Activated T-cell treated with anti-CD3 and anti-CD28 coated beads, Interleukin-2, amount 50 U/mL, for 72 hours (primary cell): ENCODE measurements at regions not wholly inside any gene's neighbourhood (a gene's known extent, or its start where the extent isn't known, plus 50 kb on each side); places are given as distances from the start of the nearest gene placed in this dataset.

Experiments
- ATAC-seq, 2 donors: fragments of 150-1000 bp; cut with Tn5 transposase; replicated peaks in 1 of 2; 2 replicates each; pipeline ENCODE4 v1.10.0; 2021; ENCODE audit warnings: moderate library complexity in 2 of 2, mild to moderate bottlenecking in 1 of 2
- DNase-seq, 2 donors: peaks; one replicate each; pipeline ENCODE4 v3.0.0; 2021 to 2022; ENCODE audit warnings: mixed read lengths in 1 of 2
- H3K27ac Mint-ChIP-seq: one replicate; pipeline ENCODE4 v1.8.0; 2022; ENCODE audit warnings: mild to moderate bottlenecking, moderate library complexity, mixed read lengths
- H3K27me3 Mint-ChIP-seq: one replicate; pipeline ENCODE4 v1.8.0; 2022; ENCODE audit warnings: low read depth, mixed read lengths
- H3K36me3 Mint-ChIP-seq, 2 donors: one replicate each; pipeline ENCODE4 v1.8.0; 2022; ENCODE audit warnings: mixed read lengths in 2 of 2, mild to moderate bottlenecking in 1 of 2; ENCODE audit not compliant: insufficient read depth in 2 of 2
- H3K4me1 Mint-ChIP-seq: one replicate; pipeline ENCODE4 v1.8.0; 2022; ENCODE audit warnings: low read depth, mixed read lengths
- H3K4me3 Mint-ChIP-seq, 2 donors: one replicate each; pipeline ENCODE4 v1.8.0; 2022; ENCODE audit warnings: mild to moderate bottlenecking in 2 of 2, mixed read lengths in 2 of 2, moderate library complexity in 2 of 2
- H3K9me3 Mint-ChIP-seq, 2 donors: one replicate each; pipeline ENCODE4 v1.8.0; 2022; ENCODE audit warnings: mixed read lengths in 2 of 2

GRCh38 chr11:112794331-112794846, 166.8 kb upstream of the NCAM1 start:
- Mint-ChIP-seq H3K27me3 (no peaks in the 10 kb centered on the region), H3K36me3 (no peaks in the 10 kb centered on the region), H3K4me1 (no peaks in the 10 kb centered on the region), H3K9me3 (no peaks in the 10 kb centered on the region), H3K4me3 (no peak overlapping the region), H3K27ac (no peak overlapping the region)
- DNase-seq: no peak
- no peak for ATAC-seq

- peak in 1 of 2 donors; percentile 42 for ATAC-seq
- Mint-ChIP-seq H3K4me3 (no peak overlapping the region), H3K27ac (no peak overlapping the region), H3K36me3 (no peaks in the 10 kb centered on the region), H3K27me3 (no peaks in the 10 kb centered on the region), H3K9me3 (no peaks in the 10 kb centered on the region), H3K4me1 (no peaks in the 10 kb centered on the region)
- DNase-seq: peak; percentile 9 to 34
Measured at GRCh38 chr11:112795142-112795815, 165.9 kb upstream of the NCAM1 start.

- Mint-ChIP-seq H3K9me3 (no peaks in the 10 kb centered on the region), H3K4me3 (no peak overlapping the region), H3K4me1 (no peaks in the 10 kb centered on the region), H3K27ac (no peak overlapping the region), H3K36me3 (no peaks in the 10 kb centered on the region), H3K27me3 (peaks cover 4% of the 10 kb centered on the region)
- ATAC-seq: no peak
- DNase-seq: no peak
Measured at GRCh38 chr11:112795911-112796649, 165.1 kb upstream of the NCAM1 start.

- peaks cover 4% of the 10 kb centered on the region for H3K27me3 Mint-ChIP-seq
- no peak overlapping the region for H3K4me3 Mint-ChIP-seq
- H3K27ac Mint-ChIP-seq: no peak overlapping the region
- no peak for DNase-seq
- ATAC-seq: no peak
- no peaks in the 10 kb centered on the region for H3K9me3 Mint-ChIP-seq
- no peaks in the 10 kb centered on the region for H3K36me3 Mint-ChIP-seq
- H3K4me1 Mint-ChIP-seq: no peaks in the 10 kb centered on the region
Measured at GRCh38 chr11:112797092-112797491, 164.1 kb upstream of the NCAM1 start.

- DNase-seq (peak; percentile 10 to 42), ATAC-seq (peak in 1 of 2 donors; percentile 38)
- no peaks in the 10 kb centered on the region for H3K9me3 Mint-ChIP-seq
- no peak overlapping the region for H3K27ac Mint-ChIP-seq
- peak overlapping the region in 1 of 2 donors; percentile 24 for H3K4me3 Mint-ChIP-seq
- no peaks in the 10 kb centered on the region for H3K36me3 Mint-ChIP-seq
- peaks cover 4% of the 10 kb centered on the region for H3K27me3 Mint-ChIP-seq
- no peaks in the 10 kb centered on the region for H3K4me1 Mint-ChIP-seq
Measured at GRCh38 chr11:112797648-112798293, 163.4 kb upstream of the NCAM1 start.

- no peak overlapping the region for H3K4me3 Mint-ChIP-seq
- no peak overlapping the region for H3K27ac Mint-ChIP-seq
- peaks cover 4% of the 10 kb centered on the region for H3K27me3 Mint-ChIP-seq
- ATAC-seq (no peak), DNase-seq (no peak)
- no peaks in the 10 kb centered on the region for H3K36me3 Mint-ChIP-seq
- no peaks in the 10 kb centered on the region for H3K4me1 Mint-ChIP-seq
- H3K9me3 Mint-ChIP-seq: peaks cover 0 to 3% of the 10 kb centered on the region in 2 donors
Measured at GRCh38 chr11:112801025-112801816, 160.0 kb upstream of the NCAM1 start.

- H3K9me3 Mint-ChIP-seq: peaks cover 0 to 3% of the 10 kb centered on the region in 2 donors
- ATAC-seq: no peak
Measured at GRCh38 chr11:112801817-112802088, 159.5 kb upstream of the NCAM1 start.

GRCh38 chr11:112805658-112806057, 155.6 kb upstream of the NCAM1 start:
- H3K36me3 Mint-ChIP-seq: no peaks in the 10 kb centered on the region
- peaks cover 2% of the 10 kb centered on the region for H3K27me3 Mint-ChIP-seq
- H3K27ac Mint-ChIP-seq: no peak overlapping the region
- ATAC-seq (no peak), DNase-seq (no peak)
- no peaks in the 10 kb centered on the region for H3K4me1 Mint-ChIP-seq
- no peak overlapping the region for H3K4me3 Mint-ChIP-seq
- H3K9me3 Mint-ChIP-seq: peaks cover 0 to 5% of the 10 kb centered on the region in 2 donors

More at GRCh38 chr11:112801817-112802088, 159.5 kb upstream of the NCAM1 start:
- no peak for DNase-seq
- no peak overlapping the region for H3K4me3 Mint-ChIP-seq
- H3K36me3 Mint-ChIP-seq: no peaks in the 10 kb centered on the region
- H3K27me3 Mint-ChIP-seq: peaks cover 4% of the 10 kb centered on the region
- H3K27ac Mint-ChIP-seq: no peak overlapping the region
- no peaks in the 10 kb centered on the region for H3K4me1 Mint-ChIP-seq

GRCh38 chr11:112806256-112806655, 155.0 kb upstream of the NCAM1 start:
- no peak overlapping the region for H3K27ac Mint-ChIP-seq
- H3K9me3 Mint-ChIP-seq: peaks cover 0 to 5% of the 10 kb centered on the region in 2 donors
- H3K4me1 Mint-ChIP-seq: no peaks in the 10 kb centered on the region
- no peak overlapping the region for H3K4me3 Mint-ChIP-seq
- ATAC-seq (no peak), DNase-seq (no peak)
- H3K36me3 Mint-ChIP-seq: no peaks in the 10 kb centered on the region
- H3K27me3 Mint-ChIP-seq: no peaks in the 10 kb centered on the region

GRCh38 chr11:112806876-112807275, 154.3 kb upstream of the NCAM1 start:
- Mint-ChIP-seq H3K4me3 (no peak overlapping the region), H3K9me3 (peaks cover 1 to 5% of the 10 kb centered on the region in 2 donors), H3K4me1 (no peaks in the 10 kb centered on the region), H3K36me3 (no peaks in the 10 kb centered on the region), H3K27me3 (no peaks in the 10 kb centered on the region), H3K27ac (no peak overlapping the region)
- DNase-seq: no peak
- ATAC-seq: no peak

GRCh38 chr11:112809429-112809828, 151.8 kb upstream of the NCAM1 start:
- Mint-ChIP-seq H3K9me3 (peaks cover 1 to 2% of the 10 kb centered on the region in 2 donors), H3K4me3 (no peak overlapping the region), H3K27ac (no peak overlapping the region), H3K36me3 (no peaks in the 10 kb centered on the region), H3K27me3 (no peaks in the 10 kb centered on the region), H3K4me1 (no peaks in the 10 kb centered on the region)
- no peak for DNase-seq
- ATAC-seq: no peak

- H3K4me3 Mint-ChIP-seq: no peak overlapping the region
- H3K36me3 Mint-ChIP-seq: no peaks in the 10 kb centered on the region
- ATAC-seq (no peak), DNase-seq (no peak)
- H3K27ac Mint-ChIP-seq: no peak overlapping the region
- H3K27me3 Mint-ChIP-seq: no peaks in the 10 kb centered on the region
- H3K9me3 Mint-ChIP-seq: peaks cover 1 to 2% of the 10 kb centered on the region in 2 donors
- no peaks in the 10 kb centered on the region for H3K4me1 Mint-ChIP-seq
Measured at GRCh38 chr11:112810951-112811350, 150.3 kb upstream of the NCAM1 start.

- no peak for ATAC-seq
- Mint-ChIP-seq H3K36me3 (no peaks in the 10 kb centered on the region), H3K4me1 (no peaks in the 10 kb centered on the region), H3K27me3 (no peaks in the 10 kb centered on the region), H3K9me3 (peaks cover 1 to 2% of the 10 kb centered on the region in 2 donors), H3K4me3 (no peak overlapping the region), H3K27ac (no peak overlapping the region)
- no peak for DNase-seq
Measured at GRCh38 chr11:112811783-112812182, 149.4 kb upstream of the NCAM1 start.
